Chondrocyte (in vitro differentiated cells): ENCODE measurements at regions not wholly inside any gene's neighbourhood (a gene's known extent, or its start where the extent isn't known, plus 50 kb on each side); places are given as distances from the start of the nearest gene placed in this dataset.

Experiments
- DNase-seq: peaks from one replicate; pipeline ENCODE4 v3.0.0; 2021; ENCODE audit warnings: mixed read lengths, low spot score
- H3K27ac Mint-ChIP-seq: one replicate; pipeline ENCODE4 v1.8.0; 2021; ENCODE audit warnings: mild to moderate bottlenecking, moderate library complexity, mixed read lengths; ENCODE audit not compliant: unreplicated experiment
- H3K27me3 Mint-ChIP-seq: 2 replicates; pipeline ENCODE4 v1.8.0; 2021; ENCODE audit warnings: low read depth, mixed read lengths
- H3K36me3 Mint-ChIP-seq: 2 replicates; pipeline ENCODE4 v1.8.0; 2021; ENCODE audit warnings: low read depth, mixed read lengths
- H3K4me1 Mint-ChIP-seq: 2 replicates; pipeline ENCODE4 v1.8.0; 2021; ENCODE audit warnings: low read depth, mild to moderate bottlenecking, mixed read lengths
- H3K4me3 Mint-ChIP-seq: one replicate; pipeline ENCODE4 v1.8.0; 2021; ENCODE audit warnings: mild to moderate bottlenecking, moderate library complexity, mixed read lengths; ENCODE audit not compliant: unreplicated experiment
- H3K9me3 Mint-ChIP-seq: 2 replicates; pipeline ENCODE4 v1.8.0; 2021; ENCODE audit warnings: low read depth, mixed read lengths
- TF ChIP-seq, protein P1 (sequence below): fragments of 200-600 bp; sonication (generic); IDR thresholded peaks from 2 replicates; pipeline ENCODE4 v1.5.0; 2021; ENCODE audit warnings: antibody characterized with exemption, mild to moderate bottlenecking, moderate library complexity

DNA sequence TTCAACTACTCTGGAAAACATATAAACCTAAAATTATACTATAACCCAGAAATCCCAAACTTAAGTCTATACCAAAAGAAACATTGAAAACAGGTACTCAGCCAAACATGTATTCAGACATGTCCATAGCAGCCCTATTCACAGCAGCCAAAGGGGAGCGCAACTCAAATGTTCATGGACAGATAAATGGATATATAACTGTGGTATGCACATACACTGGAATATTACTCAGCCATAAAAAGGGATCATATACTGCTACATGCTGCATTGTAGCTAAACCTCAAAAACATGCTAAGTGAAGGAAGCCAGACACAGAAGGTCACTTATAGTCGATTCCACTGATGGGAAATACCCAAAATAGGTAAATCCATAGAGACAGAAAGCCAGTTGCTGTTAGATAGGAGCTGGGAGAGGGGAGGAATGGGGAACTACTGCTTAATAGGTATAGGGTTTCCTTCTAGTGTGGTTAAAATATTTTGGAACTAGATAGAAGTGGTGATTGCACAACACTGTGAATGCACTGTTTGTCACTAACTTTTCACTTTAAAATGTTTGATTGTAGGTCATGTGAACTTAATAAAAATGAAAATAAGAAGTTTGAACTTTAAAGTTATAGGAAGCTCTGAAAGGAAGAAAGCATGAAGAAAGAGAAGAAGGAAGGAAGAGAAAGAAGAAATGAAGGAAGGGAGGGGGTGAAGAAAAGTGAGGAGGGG lies 812.3 kb downstream of the CDH11 start:
- TF ChIP-seq, protein P1, sequence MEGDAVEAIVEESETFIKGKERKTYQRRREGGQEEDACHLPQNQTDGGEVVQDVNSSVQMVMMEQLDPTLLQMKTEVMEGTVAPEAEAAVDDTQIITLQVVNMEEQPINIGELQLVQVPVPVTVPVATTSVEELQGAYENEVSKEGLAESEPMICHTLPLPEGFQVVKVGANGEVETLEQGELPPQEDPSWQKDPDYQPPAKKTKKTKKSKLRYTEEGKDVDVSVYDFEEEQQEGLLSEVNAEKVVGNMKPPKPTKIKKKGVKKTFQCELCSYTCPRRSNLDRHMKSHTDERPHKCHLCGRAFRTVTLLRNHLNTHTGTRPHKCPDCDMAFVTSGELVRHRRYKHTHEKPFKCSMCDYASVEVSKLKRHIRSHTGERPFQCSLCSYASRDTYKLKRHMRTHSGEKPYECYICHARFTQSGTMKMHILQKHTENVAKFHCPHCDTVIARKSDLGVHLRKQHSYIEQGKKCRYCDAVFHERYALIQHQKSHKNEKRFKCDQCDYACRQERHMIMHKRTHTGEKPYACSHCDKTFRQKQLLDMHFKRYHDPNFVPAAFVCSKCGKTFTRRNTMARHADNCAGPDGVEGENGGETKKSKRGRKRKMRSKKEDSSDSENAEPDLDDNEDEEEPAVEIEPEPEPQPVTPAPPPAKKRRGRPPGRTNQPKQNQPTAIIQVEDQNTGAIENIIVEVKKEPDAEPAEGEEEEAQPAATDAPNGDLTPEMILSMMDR = no peak
- Mint-ChIP-seq H3K27me3 (peaks cover 3% of the 10 kb centered on the region), H3K36me3 (peaks cover 5% of the 10 kb centered on the region), H3K4me3 (no peak overlapping the region), H3K27ac (no peak overlapping the region), H3K9me3 (peaks cover 10% of the 10 kb centered on the region), H3K4me1 (peaks cover 10% of the 10 kb centered on the region)
- no peak for DNase-seq

DNA sequence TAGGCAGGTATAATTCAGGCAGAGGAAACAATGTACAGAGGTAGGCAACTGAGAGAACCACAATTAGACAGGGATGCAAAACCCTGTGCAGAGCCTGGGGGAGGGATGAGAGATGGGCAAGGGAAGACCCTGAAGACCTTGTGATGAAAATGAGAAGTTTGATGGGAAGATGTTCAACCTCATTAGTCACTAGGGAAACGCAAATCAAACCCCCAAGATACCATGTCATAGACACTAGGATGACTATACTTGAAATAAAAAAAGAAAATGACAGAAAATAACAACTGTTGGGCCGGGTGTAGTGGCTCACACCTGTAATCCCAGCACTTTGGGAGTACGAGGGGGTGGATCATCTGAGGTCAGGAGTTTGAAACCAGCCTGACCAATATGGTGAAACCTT lies 813.1 kb downstream of the CDH11 start:
- DNase-seq = no peak
- TF ChIP-seq, protein P1 = no peak
- H3K4me3 Mint-ChIP-seq = no peak overlapping the region
- peaks cover 5% of the 10 kb centered on the region for H3K36me3 Mint-ChIP-seq
- H3K4me1 Mint-ChIP-seq = peaks cover 14% of the 10 kb centered on the region
- H3K27me3 Mint-ChIP-seq = peaks cover 3% of the 10 kb centered on the region
- no peak overlapping the region for H3K27ac Mint-ChIP-seq
- H3K9me3 Mint-ChIP-seq = peaks cover 10% of the 10 kb centered on the region

DNA sequence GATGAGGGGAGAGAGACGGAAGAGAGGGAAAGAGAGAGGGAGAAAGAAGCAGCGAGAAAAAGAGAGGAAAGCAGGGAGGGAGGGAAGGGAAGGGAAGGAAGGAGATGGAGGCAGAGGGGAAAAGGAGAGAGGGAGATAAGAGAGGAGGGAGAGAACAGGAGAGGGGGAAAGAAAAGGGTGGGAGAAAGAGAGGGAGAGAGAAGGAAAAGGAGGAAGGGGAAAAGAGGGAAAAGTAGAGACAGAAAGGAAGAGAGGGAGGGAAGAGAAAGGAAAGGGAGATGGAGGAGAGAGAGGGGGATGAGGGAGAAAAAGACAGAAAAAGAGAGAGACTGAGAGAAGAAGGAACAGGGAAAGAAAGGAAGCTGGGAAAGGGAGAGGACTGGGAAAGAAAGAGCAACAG lies 814.4 kb downstream of the CDH11 start:
- peaks cover 5% of the 10 kb centered on the region for H3K36me3 Mint-ChIP-seq
- TF ChIP-seq, protein P1 = no peak
- H3K4me1 Mint-ChIP-seq = peaks cover 14% of the 10 kb centered on the region
- H3K27ac Mint-ChIP-seq = no peak overlapping the region
- peaks cover 10% of the 10 kb centered on the region for H3K9me3 Mint-ChIP-seq
- no peak for DNase-seq
- peaks cover 3% of the 10 kb centered on the region for H3K27me3 Mint-ChIP-seq
- no peak overlapping the region for H3K4me3 Mint-ChIP-seq

DNA sequence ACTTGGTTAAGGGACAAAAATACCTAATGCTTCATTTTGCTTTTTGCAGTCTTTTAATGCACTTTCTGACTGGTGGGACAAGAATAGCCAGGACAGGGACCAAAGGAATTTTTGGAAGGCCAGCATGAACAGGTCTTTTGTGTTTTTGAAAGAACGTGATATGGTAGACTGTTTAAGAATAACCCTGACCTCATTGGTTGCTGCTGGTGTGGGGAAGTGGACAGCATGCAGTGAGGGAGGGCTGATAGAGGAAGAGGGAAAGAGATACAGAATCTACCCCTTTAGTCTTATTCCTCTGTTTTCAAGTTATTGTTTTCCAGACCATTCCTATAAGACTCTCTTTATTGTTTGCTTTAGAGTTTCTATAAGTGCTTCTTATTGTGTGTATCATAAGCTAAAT lies 816.2 kb downstream of the CDH11 start:
- H3K4me1 Mint-ChIP-seq = peaks cover 10% of the 10 kb centered on the region
- DNase-seq = no peak
- no peak overlapping the region for H3K4me3 Mint-ChIP-seq
- no peak overlapping the region for H3K27ac Mint-ChIP-seq
- TF ChIP-seq, protein P1 = no peak
- peaks cover 10% of the 10 kb centered on the region for H3K9me3 Mint-ChIP-seq
- H3K27me3 Mint-ChIP-seq = peaks cover 3% of the 10 kb centered on the region
- H3K36me3 Mint-ChIP-seq = peaks cover 5% of the 10 kb centered on the region

DNA sequence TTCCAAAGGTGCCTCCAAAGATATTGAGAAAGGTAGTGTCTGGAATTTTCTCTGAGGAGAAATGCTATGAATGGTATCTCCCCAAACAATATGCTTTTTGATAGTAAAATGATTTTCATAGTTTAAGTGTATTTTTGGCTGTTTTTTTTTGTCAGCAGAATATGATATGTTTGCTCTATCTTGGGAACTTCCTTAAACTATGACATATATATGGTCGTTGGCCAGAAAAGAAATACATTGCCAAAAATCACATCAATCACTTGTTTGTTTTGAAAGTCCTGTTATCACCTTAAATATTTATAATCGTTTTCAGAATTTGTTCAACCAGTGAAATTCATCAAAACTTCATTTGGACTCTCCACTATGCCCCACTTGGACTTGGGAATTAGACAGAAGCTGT lies 816.9 kb downstream of the CDH11 start:
- TF ChIP-seq, protein P1 = no peak
- Mint-ChIP-seq H3K4me3 (no peak overlapping the region), H3K27me3 (peaks cover 3% of the 10 kb centered on the region), H3K27ac (no peak overlapping the region), H3K36me3 (peaks cover 5% of the 10 kb centered on the region), H3K9me3 (peaks cover 10% of the 10 kb centered on the region), H3K4me1 (peaks cover 10% of the 10 kb centered on the region)
- no peak for DNase-seq
